Peyer's patch (tissue), 4 donors: ENCODE measurements at regions not wholly inside any gene's neighbourhood (a gene's known extent, or its start where the extent isn't known, plus 50 kb on each side); places are given as distances from the start of the nearest gene placed in this dataset.

Experiments
- CTCF ChIP-seq, 6 experiments: fragments of 450-650 bp in 4 of 6; fragments of 200-600 bp in 2 of 6; sonication (generic) in 1 of 6; IDR thresholded peaks; one replicate each; pipeline ENCODE4 v1.5.1; 2017 to 2019; ENCODE audit warnings: antibody characterized with exemption in 6 of 6, mild to moderate bottlenecking in 3 of 6, moderate library complexity in 1 of 6
- POLR2A ChIP-seq, 2 donors: fragments of 450-650 bp; IDR thresholded peaks; one replicate each; pipeline ENCODE4 v1.5.1; 2017; ENCODE audit warnings: antibody characterized with exemption in 2 of 2, mild to moderate bottlenecking in 2 of 2, moderate library complexity in 2 of 2

- TF ChIP-seq CTCF (IDR thresholded peaks at IDR 0.05) (no peak), POLR2A (IDR thresholded peaks at IDR 0.05) (no peak)
Measured at GRCh38 chr11:127493330-127494022, 492.9 kb upstream of the KIRREL3 start.
